ENCODE measurements at regions not wholly inside any gene's neighbourhood (a gene's known extent, or its start where the extent isn't known, plus 50 kb on each side); places are given as distances from the start of the nearest gene placed in this dataset.

DNA sequence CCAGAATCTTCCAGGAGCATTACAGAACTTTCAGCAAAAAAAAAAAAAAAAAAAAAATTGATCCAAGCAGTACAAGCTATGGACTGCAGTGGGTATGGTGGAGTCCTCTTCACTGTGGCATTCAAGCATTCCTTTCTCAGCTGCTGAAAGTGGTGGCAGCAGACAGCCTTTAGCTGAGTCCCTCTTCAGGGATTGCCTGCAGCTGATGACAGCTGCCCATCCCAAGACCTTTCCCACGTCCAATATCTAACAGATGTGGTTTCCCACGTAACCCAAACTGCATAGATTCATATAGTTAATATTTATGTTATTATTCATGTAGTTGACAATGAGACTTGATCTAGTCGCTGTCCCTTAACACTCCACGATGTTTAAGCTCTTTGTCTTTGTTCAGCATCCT is 475.9 kb downstream of the TLE1 start:
- Histone ChIP-seq H3K36me3 (ENCODE audit: control insufficient read depth in 2 of 2, extremely low read depth in 1 of 2, insufficient read depth in 2 of 2, low read length in 2 of 2) (no peaks in the 10 kb centered on the region), H3K4me2 (ENCODE audit: insufficient read depth, low read length) (no peak overlapping the region), H3K27ac (ENCODE audit: insufficient read depth, low read depth, low read length) (no peak overlapping the region), H3K4me3 (replicated peaks in 1 of 3; ENCODE audit: insufficient read depth in 1 of 3, low read depth in 1 of 3, low read length in 3 of 3) (no peak overlapping the region), H4K20me1 (replicated peaks; ENCODE audit: control insufficient read depth, extremely low read depth, insufficient read depth, low read length) (no peaks in the 10 kb centered on the region), H3K9me3 (replicated peaks; ENCODE audit: control insufficient read depth, insufficient read depth, low read length) (no peaks in the 10 kb centered on the region), H2AFZ (ENCODE audit: low read depth, low read length) (no peak overlapping the region), H3K79me2 (ENCODE audit: control insufficient read depth, insufficient read depth, low read length) (no peaks in the 10 kb centered on the region), H3K4me1 (ENCODE audit: control insufficient read depth, extremely low read depth, insufficient read depth, low read length) (no peaks in the 10 kb centered on the region), H3K9ac (replicated peaks; ENCODE audit: extremely low read depth, insufficient read depth, low read length) (no peak overlapping the region), H3K9me1 (replicated peaks; ENCODE audit: control insufficient read depth, extremely low read depth, insufficient read depth, low read length) (no peaks in the 10 kb centered on the region), H3K27me3 (ENCODE audit: control insufficient read depth in 2 of 2, insufficient read depth in 2 of 2, low read length in 2 of 2) (no peaks in the 10 kb centered on the region)
- dilution Hi-C loops (cut with MboI; ENCODE audit: extremely low pct_ligation_motif_present, low sequenced_read_pairs) (no loop called here), intact Hi-C loops (cut with micrococcal nuclease) (no loop called here)
- ChIA-PET CTCF (no interaction called here), POLR2A (no interaction called here)
- BruUV-seq (replicated peaks), result no TSS peak
- DNase-seq (ENCODE audit: low read depth, low spot score), result no peak
- FAIRE-seq, result no peak
- TF ChIP-seq FOS (IDR thresholded peaks at IDR 0.05; ENCODE audit: borderline replicate concordance, insufficient read depth, low read length), result no peak
- TF ChIP-seq, protein P1, sequence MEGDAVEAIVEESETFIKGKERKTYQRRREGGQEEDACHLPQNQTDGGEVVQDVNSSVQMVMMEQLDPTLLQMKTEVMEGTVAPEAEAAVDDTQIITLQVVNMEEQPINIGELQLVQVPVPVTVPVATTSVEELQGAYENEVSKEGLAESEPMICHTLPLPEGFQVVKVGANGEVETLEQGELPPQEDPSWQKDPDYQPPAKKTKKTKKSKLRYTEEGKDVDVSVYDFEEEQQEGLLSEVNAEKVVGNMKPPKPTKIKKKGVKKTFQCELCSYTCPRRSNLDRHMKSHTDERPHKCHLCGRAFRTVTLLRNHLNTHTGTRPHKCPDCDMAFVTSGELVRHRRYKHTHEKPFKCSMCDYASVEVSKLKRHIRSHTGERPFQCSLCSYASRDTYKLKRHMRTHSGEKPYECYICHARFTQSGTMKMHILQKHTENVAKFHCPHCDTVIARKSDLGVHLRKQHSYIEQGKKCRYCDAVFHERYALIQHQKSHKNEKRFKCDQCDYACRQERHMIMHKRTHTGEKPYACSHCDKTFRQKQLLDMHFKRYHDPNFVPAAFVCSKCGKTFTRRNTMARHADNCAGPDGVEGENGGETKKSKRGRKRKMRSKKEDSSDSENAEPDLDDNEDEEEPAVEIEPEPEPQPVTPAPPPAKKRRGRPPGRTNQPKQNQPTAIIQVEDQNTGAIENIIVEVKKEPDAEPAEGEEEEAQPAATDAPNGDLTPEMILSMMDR (IDR thresholded peaks at IDR 0.05; ENCODE audit: extremely low read depth in 1 of 2, insufficient read depth in 1 of 2, low read depth in 1 of 2, low read length in 2 of 2), result no peak
- TF ChIP-seq, protein P2, sequence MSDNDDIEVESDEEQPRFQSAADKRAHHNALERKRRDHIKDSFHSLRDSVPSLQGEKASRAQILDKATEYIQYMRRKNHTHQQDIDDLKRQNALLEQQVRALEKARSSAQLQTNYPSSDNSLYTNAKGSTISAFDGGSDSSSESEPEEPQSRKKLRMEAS (IDR thresholded peaks at IDR 0.05; ENCODE audit: insufficient read depth, insufficient read length), result no peak

DNA sequence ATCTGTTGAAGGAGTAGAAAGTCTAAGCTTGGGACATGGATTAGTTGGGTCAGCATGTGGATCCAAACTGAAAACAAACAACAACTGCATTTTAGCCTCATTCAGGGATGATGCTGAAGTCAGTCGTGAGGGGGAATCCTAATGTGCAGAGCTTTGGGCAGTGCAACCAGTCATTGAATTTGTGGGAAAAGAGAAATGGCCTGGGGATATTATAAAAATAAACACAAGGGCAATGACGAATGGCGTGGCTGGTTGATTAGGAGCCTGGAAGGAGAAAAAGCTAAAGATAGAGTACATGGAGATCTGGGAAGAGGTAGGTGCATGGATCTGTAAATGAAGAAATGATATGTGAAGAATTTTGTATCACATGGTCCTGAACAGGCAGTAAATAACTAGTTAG is 477.6 kb downstream of the TLE1 start:
- no peaks in the 10 kb centered on the region for H3K4me1 ChIP-seq (ENCODE audit: control insufficient read depth, extremely low read depth, insufficient read depth, low read length)
- no peak overlapping the region for H3K27ac ChIP-seq (ENCODE audit: insufficient read depth, low read depth, low read length)
- FAIRE-seq, result no peak
- H3K9me3 ChIP-seq (replicated peaks; ENCODE audit: control insufficient read depth, insufficient read depth, low read length), result no peaks in the 10 kb centered on the region
- intact Hi-C loops (cut with micrococcal nuclease) (no loop called here), dilution Hi-C loops (cut with MboI; ENCODE audit: extremely low pct_ligation_motif_present, low sequenced_read_pairs) (no loop called here)
- no peak for DNase-seq (ENCODE audit: low read depth, low spot score)
- CTCF ChIA-PET, result no interaction called here
- no peak overlapping the region for H3K4me2 ChIP-seq (ENCODE audit: insufficient read depth, low read length)
- H3K36me3 ChIP-seq (ENCODE audit: control insufficient read depth in 2 of 2, extremely low read depth in 1 of 2, insufficient read depth in 2 of 2, low read length in 2 of 2), result no peaks in the 10 kb centered on the region
- POLR2A ChIA-PET, result no interaction called here
- no peak overlapping the region for H2AFZ ChIP-seq (ENCODE audit: low read depth, low read length)
- no TSS peak for BruUV-seq (replicated peaks)
- H3K9ac ChIP-seq (replicated peaks; ENCODE audit: extremely low read depth, insufficient read depth, low read length), result no peak overlapping the region
- H3K4me3 ChIP-seq (replicated peaks in 1 of 3; ENCODE audit: insufficient read depth in 1 of 3, low read depth in 1 of 3, low read length in 3 of 3), result no peak overlapping the region
- H3K27me3 ChIP-seq (ENCODE audit: control insufficient read depth in 2 of 2, insufficient read depth in 2 of 2, low read length in 2 of 2), result no peaks in the 10 kb centered on the region
- TF ChIP-seq MYC (IDR thresholded peaks at IDR 0.05; ENCODE audit: low read depth, low read length) (no peak), FOS (IDR thresholded peaks at IDR 0.05; ENCODE audit: borderline replicate concordance, insufficient read depth, low read length) (no peak), GATA2 (IDR thresholded peaks at IDR 0.05; ENCODE audit: insufficient read depth, insufficient read length, low read depth, low read length) (no peak), POLR2AphosphoS5 (IDR thresholded peaks at IDR 0.05; ENCODE audit: insufficient read depth, low read depth, low read length) (no peak), POLR2A (IDR thresholded peaks at IDR 0.05; ENCODE audit: low read depth, low read length) (no peak), EZH2 (IDR thresholded peaks at IDR 0.05; ENCODE audit: borderline replicate concordance, low read depth, low read length, severe bottlenecking) (no peak), JUN (IDR thresholded peaks at IDR 0.05; ENCODE audit: borderline replicate concordance, insufficient read depth, insufficient read length, low read depth) (no peak)
- TF ChIP-seq, protein P1 (IDR thresholded peaks at IDR 0.05; ENCODE audit: extremely low read depth in 1 of 2, insufficient read depth in 1 of 2, low read depth in 1 of 2, low read length in 2 of 2), result no peak
- TF ChIP-seq, protein P2 (IDR thresholded peaks at IDR 0.05; ENCODE audit: insufficient read depth, insufficient read length), result no peak
- no peaks in the 10 kb centered on the region for H4K20me1 ChIP-seq (replicated peaks; ENCODE audit: control insufficient read depth, extremely low read depth, insufficient read depth, low read length)
- H3K9me1 ChIP-seq (replicated peaks; ENCODE audit: control insufficient read depth, extremely low read depth, insufficient read depth, low read length), result no peaks in the 10 kb centered on the region
- no peaks in the 10 kb centered on the region for H3K79me2 ChIP-seq (ENCODE audit: control insufficient read depth, insufficient read depth, low read length)
